Hepatocyte (in vitro differentiated cells): ENCODE measurements at regions not wholly inside any gene's neighbourhood (a gene's known extent, or its start where the extent isn't known, plus 50 kb on each side); places are given as distances from the start of the nearest gene placed in this dataset.

Experiments
- EZH2 ChIP-seq: fragments of 200-600 bp; sonication (generic); IDR thresholded peaks from 2 replicates; pipeline ENCODE4 v1.6.1; 2016; ENCODE audit warnings: antibody characterized with exemption, mild to moderate bottlenecking, borderline replicate concordance
- EZH2phosphoT487 ChIP-seq: fragments of 200-600 bp; sonication (generic); IDR thresholded peaks from one replicate; pipeline ENCODE4 v1.6.1; 2018; ENCODE audit warnings: antibody characterized with exemption, mild to moderate bottlenecking, low read depth, moderate library complexity; ENCODE audit not compliant: unreplicated experiment, severe bottlenecking
- TF ChIP-seq, protein P1 (sequence below): fragments of 200-600 bp; sonication (generic); IDR thresholded peaks from 2 replicates; pipeline ENCODE4 v1.5.1; 2016; ENCODE audit warnings: antibody characterized with exemption, mild to moderate bottlenecking; ENCODE audit not compliant: poor library complexity

DNA sequence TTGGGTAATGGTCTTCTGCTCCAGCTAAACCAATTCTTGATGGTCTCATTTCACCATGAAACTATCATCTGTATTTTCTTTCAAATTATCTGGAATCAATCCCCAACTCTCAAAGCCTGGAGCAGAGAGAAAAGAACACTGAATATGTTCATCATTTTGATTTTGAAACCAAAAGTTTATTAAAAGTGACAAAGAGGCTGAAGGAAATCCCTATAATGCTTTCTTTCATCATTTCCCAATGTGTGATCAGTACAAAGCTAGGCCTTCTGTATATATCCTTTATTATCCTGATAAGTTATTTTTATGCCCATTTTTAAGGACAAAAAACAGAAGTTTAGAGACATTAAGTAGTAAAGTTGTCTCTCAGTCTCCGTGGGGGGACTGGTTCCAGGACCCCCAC, 50.1 kb upstream of the MBNL1 start:
- TF ChIP-seq, protein P1, sequence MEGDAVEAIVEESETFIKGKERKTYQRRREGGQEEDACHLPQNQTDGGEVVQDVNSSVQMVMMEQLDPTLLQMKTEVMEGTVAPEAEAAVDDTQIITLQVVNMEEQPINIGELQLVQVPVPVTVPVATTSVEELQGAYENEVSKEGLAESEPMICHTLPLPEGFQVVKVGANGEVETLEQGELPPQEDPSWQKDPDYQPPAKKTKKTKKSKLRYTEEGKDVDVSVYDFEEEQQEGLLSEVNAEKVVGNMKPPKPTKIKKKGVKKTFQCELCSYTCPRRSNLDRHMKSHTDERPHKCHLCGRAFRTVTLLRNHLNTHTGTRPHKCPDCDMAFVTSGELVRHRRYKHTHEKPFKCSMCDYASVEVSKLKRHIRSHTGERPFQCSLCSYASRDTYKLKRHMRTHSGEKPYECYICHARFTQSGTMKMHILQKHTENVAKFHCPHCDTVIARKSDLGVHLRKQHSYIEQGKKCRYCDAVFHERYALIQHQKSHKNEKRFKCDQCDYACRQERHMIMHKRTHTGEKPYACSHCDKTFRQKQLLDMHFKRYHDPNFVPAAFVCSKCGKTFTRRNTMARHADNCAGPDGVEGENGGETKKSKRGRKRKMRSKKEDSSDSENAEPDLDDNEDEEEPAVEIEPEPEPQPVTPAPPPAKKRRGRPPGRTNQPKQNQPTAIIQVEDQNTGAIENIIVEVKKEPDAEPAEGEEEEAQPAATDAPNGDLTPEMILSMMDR = no peak
- TF ChIP-seq EZH2 = no peak
- TF ChIP-seq EZH2phosphoT487 = no peak
